HL-60 (cell line): ENCODE measurements at regions not wholly inside any gene's neighbourhood (a gene's known extent, or its start where the extent isn't known, plus 50 kb on each side); places are given as distances from the start of the nearest gene placed in this dataset.

ENCODE experiments used
- CTCF ChIP-seq: IDR thresholded peaks from one replicate; pipeline ENCODE4 v1.5.1; 2011; ENCODE audit warnings: low read length, control low read depth, inconsistent platforms; ENCODE audit not compliant: insufficient read depth
- SPI1 ChIP-seq: IDR thresholded peaks from 2 replicates; pipeline ENCODE4 v1.6.1; 2012; ENCODE audit warnings: low read depth, mild to moderate bottlenecking, borderline replicate concordance

DNA sequence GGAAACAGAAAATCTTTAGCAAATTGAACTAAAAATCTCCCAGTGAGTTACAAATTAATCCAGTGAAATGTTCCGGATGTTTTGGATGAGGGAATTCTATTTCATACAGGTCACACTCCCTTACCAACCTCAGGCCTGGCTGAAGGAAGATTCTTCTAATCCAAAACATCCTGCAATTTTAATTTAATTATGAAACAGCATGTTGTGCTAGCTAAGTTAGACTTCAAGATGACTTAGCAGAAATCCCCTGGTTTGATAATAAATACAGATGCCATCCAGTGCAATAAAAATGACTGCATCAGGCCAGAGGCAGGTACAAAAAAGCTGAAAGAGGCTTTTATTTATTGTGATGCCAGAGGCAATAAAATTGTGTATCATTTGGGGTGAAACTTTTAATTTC, 96.7 kb upstream of the CLDN10 start:
- TF ChIP-seq SPI1 (no peak), CTCF (no peak)
